H1 (cell line): ENCODE measurements at regions not wholly inside any gene's neighbourhood (a gene's known extent, or its start where the extent isn't known, plus 50 kb on each side); places are given as distances from the start of the nearest gene placed in this dataset.
"Not testable (repeated sequence)": the region's sequence is repeated elsewhere in the genome, so short reads cannot be mapped to it uniquely, and the experiment has no call there.

ENCODE experiments used
- CTCF ChIA-PET: fragments of 300-600 bp; sonication (Branson Sonifier 250); formaldehyde crosslinking; loops from one replicate; lab custom pipeline; 2021; ENCODE audit not compliant: partially characterized antibody; lab: Charles Lee
- POLR2A ChIA-PET: fragments of 300-600 bp; sonication (Branson Sonifier 250); formaldehyde crosslinking; loops from one replicate; lab custom pipeline; 2021; ENCODE audit warnings: inconsistent platforms; ENCODE audit not compliant: partially characterized antibody; lab: Charles Lee
- DNase-seq, 2 experiments: peaks; one replicate each; pipeline versions ENCODE4 v3.0.0 to v3.0.0-alpha.2; 2010 to 2022; ENCODE audit warnings: low spot score in 2 of 2, low read depth in 1 of 2, mixed read lengths in 1 of 2
- FAIRE-seq: peaks from 2 replicates; lab custom pipeline; 2011; peaks lifted over from hg19 to GRCh38; lab: Jason Lieb, UNC
- H2AFZ ChIP-seq: 2 replicates; pipeline ENCODE4 v1.8.1; 2012; ENCODE audit warnings: low read length, inconsistent platforms
- H2AK5ac ChIP-seq: 2 replicates; pipeline ENCODE4 v1.6.1; 2013; ENCODE audit warnings: low read depth, low read length
- H2BK120ac ChIP-seq: replicated peaks from 2 replicates; pipeline ENCODE3; 2013; ENCODE audit warnings: low read depth, low read length, inconsistent platforms
- H2BK12ac ChIP-seq: 2 replicates; pipeline ENCODE4 v1.6.1; 2013; ENCODE audit warnings: low read depth, low read length
- H2BK15ac ChIP-seq: 2 replicates; pipeline ENCODE4 v1.6.1; 2013; ENCODE audit warnings: low read length
- H2BK20ac ChIP-seq: 2 replicates; pipeline ENCODE4 v1.6.1; 2013; ENCODE audit warnings: low read length
- H2BK5ac ChIP-seq: 2 replicates; pipeline ENCODE4 v1.6.1; 2013; ENCODE audit warnings: low read depth, low read length
- H3K14ac ChIP-seq: 2 replicates; pipeline ENCODE4 v1.6.1; 2013; ENCODE audit warnings: inconsistent platforms; ENCODE audit not compliant: insufficient read length
- H3K18ac ChIP-seq: 2 replicates; pipeline ENCODE4 v1.6.1; 2013; ENCODE audit warnings: low read length; ENCODE audit errors: extremely low read depth
- H3K23ac ChIP-seq: 2 replicates; pipeline ENCODE4 v1.6.1; 2013; ENCODE audit warnings: inconsistent platforms; ENCODE audit not compliant: insufficient read length
- H3K23me2 ChIP-seq: 2 replicates; pipeline ENCODE4 v1.6.1; 2013; ENCODE audit warnings: low read depth, low read length
- H3K27ac ChIP-seq: 2 replicates; pipeline ENCODE4 v1.6.1; 2011; ENCODE audit warnings: low read depth, low read length, inconsistent platforms
- H3K27me3 ChIP-seq, 4 experiments: replicated peaks in 1 of 4; 1 replicate in 1 of 4; 2 replicates in 3 of 4; pipeline versions ENCODE4 v1.6.1 to v1.8.1; 2011 to 2013; ENCODE audit warnings: low read length in 3 of 4, mild to moderate bottlenecking in 3 of 4, inconsistent platforms in 2 of 4, mixed read lengths in 2 of 4, moderate library complexity in 1 of 4; ENCODE audit not compliant: control insufficient read depth in 3 of 4, insufficient read depth in 3 of 4; ENCODE audit errors: extremely low read depth in 1 of 4
- H3K36me3 ChIP-seq, 4 experiments: 2 replicates each; pipeline versions ENCODE4 v1.6.1 to v1.8.1; 2011 to 2013; ENCODE audit warnings: mild to moderate bottlenecking in 4 of 4, low read length in 3 of 4, moderate library complexity in 2 of 4, control low read depth in 1 of 4, inconsistent platforms in 1 of 4; ENCODE audit not compliant: insufficient read depth in 4 of 4, control insufficient read depth in 2 of 4
- H3K4ac ChIP-seq: replicated peaks from 2 replicates; pipeline ENCODE3; 2013; ENCODE audit warnings: low read length, low read depth, mixed read lengths, inconsistent platforms; ENCODE audit not compliant: insufficient read length
- H3K4me1 ChIP-seq, 4 experiments: replicated peaks in 1 of 4; 1 replicate in 1 of 4; 2 replicates in 3 of 4; pipeline versions ENCODE4 v1.6.1 to v1.8.1; 2011 to 2013; ENCODE audit warnings: low read length in 3 of 4, inconsistent platforms in 2 of 4, mixed read lengths in 1 of 4; ENCODE audit not compliant: insufficient read depth in 4 of 4, control insufficient read depth in 3 of 4
- H3K4me2 ChIP-seq, 2 experiments: 2 replicates each; pipeline versions ENCODE4 v1.6.1 to v1.8.1; 2011 to 2013; ENCODE audit warnings: low read depth in 2 of 2, low read length in 2 of 2, control low read depth in 1 of 2, inconsistent platforms in 1 of 2, mild to moderate bottlenecking in 1 of 2; ENCODE audit not compliant: insufficient read depth in 1 of 2
- H3K4me3 ChIP-seq, 4 experiments: fragments of 200-600, 300-600 bp in 1 of 4; sonication (generic), shearing (Covaris generic), sonication (Bioruptor Twin) in 1 of 4; 2 replicates each; pipeline versions ENCODE4 v1.5.1 to v1.8.1; 2011 to 2016; ENCODE audit warnings: low read length in 4 of 4, low read depth in 3 of 4, control low read depth in 2 of 4, inconsistent platforms in 2 of 4, mild to moderate bottlenecking in 2 of 4, mixed read lengths in 1 of 4, moderate library complexity in 1 of 4; ENCODE audit not compliant: insufficient read depth in 2 of 4; ENCODE audit errors: extremely low read depth in 1 of 4
- H3K56ac ChIP-seq: replicated peaks from 2 replicates; pipeline ENCODE3; 2013; ENCODE audit warnings: low read depth, mild to moderate bottlenecking, mixed read lengths, low read length, inconsistent platforms; ENCODE audit not compliant: insufficient read length
- H3K79me1 ChIP-seq: 2 replicates; pipeline ENCODE4 v1.6.1; 2013; ENCODE audit warnings: low read depth, low read length, control low read depth
- H3K79me2 ChIP-seq, 2 experiments: 2 replicates each; pipeline versions ENCODE4 v1.6.1 to v1.8.1; 2012 to 2013; ENCODE audit warnings: low read length in 2 of 2, mild to moderate bottlenecking in 2 of 2, inconsistent platforms in 1 of 2; ENCODE audit not compliant: insufficient read depth in 2 of 2, control insufficient read depth in 1 of 2
- H3K9ac ChIP-seq, 4 experiments: replicated peaks in 1 of 4; 1 replicate in 1 of 4; 2 replicates in 3 of 4; pipeline versions ENCODE4 v1.6.1 to v1.8.1; 2011 to 2013; ENCODE audit warnings: low read depth in 3 of 4, low read length in 3 of 4, control low read depth in 2 of 4, mild to moderate bottlenecking in 2 of 4, moderate library complexity in 2 of 4, inconsistent platforms in 1 of 4; ENCODE audit errors: extremely low read depth in 1 of 4
- H3K9me3 ChIP-seq, 2 experiments: 2 replicates each; pipeline versions ENCODE4 v1.6.1 to v1.8.1; 2012 to 2013; ENCODE audit warnings: mild to moderate bottlenecking in 2 of 2, moderate library complexity in 2 of 2, control low read depth in 1 of 2, inconsistent platforms in 1 of 2, low read depth in 1 of 2, low read length in 1 of 2, mixed read lengths in 1 of 2; ENCODE audit not compliant: insufficient read depth in 2 of 2
- H4K20me1 ChIP-seq, 2 experiments: replicated peaks in 1 of 2; 2 replicates each; pipeline versions ENCODE3 to v1.8.1; 2011 to 2013; ENCODE audit warnings: inconsistent platforms in 2 of 2, low read length in 2 of 2, mild to moderate bottlenecking in 1 of 2; ENCODE audit not compliant: insufficient read depth in 2 of 2, control insufficient read depth in 1 of 2
- H4K5ac ChIP-seq: 2 replicates; pipeline ENCODE4 v1.6.1; 2013; ENCODE audit warnings: low read length, low read depth, mixed read lengths, inconsistent platforms; ENCODE audit not compliant: insufficient read length
- H4K8ac ChIP-seq: 2 replicates; pipeline ENCODE4 v1.8.0; 2013; ENCODE audit warnings: mild to moderate bottlenecking, moderate library complexity, low read length, inconsistent platforms; ENCODE audit not compliant: insufficient read depth; ENCODE audit errors: extremely low read depth
- H4K91ac ChIP-seq: replicated peaks from 2 replicates; pipeline ENCODE3; 2013; ENCODE audit warnings: low read length, mixed read lengths, inconsistent platforms; ENCODE audit not compliant: insufficient read length

GRCh38 chr2:87361805-87362204 lies 340.2 kb upstream of the PLGLB1 start:
- H4K91ac ChIP-seq, H3K18ac ChIP-seq, H3K79me1 ChIP-seq, H3K23ac ChIP-seq, H2BK120ac ChIP-seq, H2BK5ac ChIP-seq, H3K79me2 ChIP-seq, DNase-seq, H3K9me3 ChIP-seq, H3K4ac ChIP-seq, H2BK15ac ChIP-seq, H3K4me3 ChIP-seq, H3K4me2 ChIP-seq, H2AK5ac ChIP-seq, H2BK20ac ChIP-seq, H4K5ac ChIP-seq, H3K56ac ChIP-seq, H3K27me3 ChIP-seq, H3K27ac ChIP-seq, POLR2A ChIA-PET, H4K8ac ChIP-seq, H2AFZ ChIP-seq, FAIRE-seq, CTCF ChIA-PET, H3K9ac ChIP-seq, H2BK12ac ChIP-seq, H3K14ac ChIP-seq, H3K36me3 ChIP-seq, H4K20me1 ChIP-seq, H3K23me2 ChIP-seq, H3K4me1 ChIP-seq: not testable (repeated sequence)

- DNase-seq, H3K4me1 ChIP-seq, H3K14ac ChIP-seq, H3K23ac ChIP-seq, FAIRE-seq, H2AK5ac ChIP-seq, H3K23me2 ChIP-seq, H2BK5ac ChIP-seq, H3K27me3 ChIP-seq, H4K91ac ChIP-seq, H4K5ac ChIP-seq, H3K9ac ChIP-seq, H4K20me1 ChIP-seq, H3K9me3 ChIP-seq, H2BK120ac ChIP-seq, CTCF ChIA-PET, POLR2A ChIA-PET, H2BK20ac ChIP-seq, H3K56ac ChIP-seq, H3K36me3 ChIP-seq, H3K79me1 ChIP-seq, H3K27ac ChIP-seq, H3K79me2 ChIP-seq, H4K8ac ChIP-seq, H3K4me2 ChIP-seq, H3K4me3 ChIP-seq, H3K4ac ChIP-seq, H3K18ac ChIP-seq, H2BK12ac ChIP-seq, H2AFZ ChIP-seq, H2BK15ac ChIP-seq: not testable (repeated sequence)
Observed at GRCh38 chr2:87364379-87364778, 342.7 kb upstream of the PLGLB1 start.
